NCI-H1092 treated with DMSO at 0.1 percent for 48 hours (cell line): ENCODE measurements at regions not wholly inside any gene's neighbourhood (a gene's known extent, or its start where the extent isn't known, plus 50 kb on each side); places are given as distances from the start of the nearest gene placed in this dataset.

Experiments
- DNase-seq: peaks from one replicate; lab custom pipeline; 2025; lab: John Stamatoyannopoulos, UW

- DNase-seq, result no peak
These were observed 73.8 kb downstream of the CBLN2 start for GRCh38 chr18:72470391-72470790.

- no peak for DNase-seq
These were observed 76.0 kb downstream of the CBLN2 start for GRCh38 chr18:72468021-72468710.

- no peak for DNase-seq
These were observed 83.9 kb downstream of the CBLN2 start for GRCh38 chr18:72460210-72460680.

GRCh38 chr18:72458271-72458670 lies 85.9 kb downstream of the CBLN2 start:
- DNase-seq, result no peak

GRCh38 chr18:72456802-72457201 lies 87.3 kb downstream of the CBLN2 start:
- DNase-seq, result no peak

GRCh38 chr18:72452328-72452727 lies 91.8 kb downstream of the CBLN2 start:
- no peak for DNase-seq

- DNase-seq, result no peak
These were observed 99.4 kb downstream of the CBLN2 start for GRCh38 chr18:72444798-72445155.

GRCh38 chr18:72444111-72444797 lies 99.9 kb downstream of the CBLN2 start:
- DNase-seq, result no peak

- DNase-seq, result no peak
These were observed 107.7 kb downstream of the CBLN2 start for GRCh38 chr18:72436401-72436800.

- DNase-seq, result no peak
These were observed 110.4 kb downstream of the CBLN2 start for GRCh38 chr18:72433756-72434155.

- no peak for DNase-seq
These were observed 116.4 kb downstream of the CBLN2 start for GRCh38 chr18:72427721-72428120.

GRCh38 chr18:72419914-72420313 lies 124.2 kb downstream of the CBLN2 start:
- no peak for DNase-seq

- DNase-seq, result no peak
These were observed 131.2 kb downstream of the CBLN2 start for GRCh38 chr18:72412927-72413326.

- no peak for DNase-seq
These were observed 132.9 kb downstream of the CBLN2 start for GRCh38 chr18:72411261-72411660.

GRCh38 chr18:72410399-72410798 lies 133.7 kb downstream of the CBLN2 start:
- DNase-seq, result no peak

GRCh38 chr18:72409903-72410302 lies 134.2 kb downstream of the CBLN2 start:
- no peak for DNase-seq

- DNase-seq, result no peak
These were observed 137.1 kb downstream of the CBLN2 start for GRCh38 chr18:72407048-72407447.

GRCh38 chr18:72391951-72392350 lies 152.2 kb downstream of the CBLN2 start:
- no peak for DNase-seq

GRCh38 chr18:72391427-72391826 lies 152.7 kb downstream of the CBLN2 start:
- no peak for DNase-seq

- no peak for DNase-seq
These were observed 166.1 kb downstream of the CBLN2 start for GRCh38 chr18:72378016-72378415.

GRCh38 chr18:72376256-72376655 lies 167.9 kb downstream of the CBLN2 start:
- DNase-seq, result no peak

GRCh38 chr18:72375618-72376017 lies 168.5 kb downstream of the CBLN2 start:
- DNase-seq, result no peak

- DNase-seq, result no peak
These were observed 172.1 kb downstream of the CBLN2 start for GRCh38 chr18:72372076-72372475.

GRCh38 chr18:72368308-72368707 lies 175.8 kb downstream of the CBLN2 start:
- no peak for DNase-seq
